Thyroid gland (tissue), 4 donors: ENCODE measurements at regions not wholly inside any gene's neighbourhood (a gene's known extent, or its start where the extent isn't known, plus 50 kb on each side); places are given as distances from the start of the nearest gene placed in this dataset.

Source experiments
- CTCF ChIP-seq, 6 experiments: fragments of 200-600 bp in 3 of 6; fragments of 450-650 bp in 3 of 6; sonication (generic) in 3 of 6; IDR thresholded peaks; one replicate each; pipeline ENCODE4 v1.5.1; 2016 to 2019; ENCODE audit warnings: antibody characterized with exemption in 6 of 6, mild to moderate bottlenecking in 2 of 6, inconsistent platforms in 1 of 6, moderate library complexity in 1 of 6
- POLR2A ChIP-seq, 2 donors: fragments of 450-650 bp; IDR thresholded peaks; one replicate each; pipeline ENCODE4 v1.6.1; 2017; ENCODE audit warnings: antibody characterized with exemption in 2 of 2, mild to moderate bottlenecking in 2 of 2, moderate library complexity in 1 of 2

- TF ChIP-seq POLR2A (IDR thresholded peaks at IDR 0.05) (no peak), CTCF (IDR thresholded peaks at IDR 0.05) (peak in 3 of 6 experiments; percentile 17 to 44 (median 26))
Observed at GRCh38 chr2:238720232-238720672, 127.6 kb upstream of the TWIST2 start.
